Lower lobe of right lung (tissue), 2 donors: ENCODE measurements at regions not wholly inside any gene's neighbourhood (a gene's known extent, or its start where the extent isn't known, plus 50 kb on each side); places are given as distances from the start of the nearest gene placed in this dataset.

ENCODE experiments used
- ATAC-seq, 2 donors: fragments of 200-7000 bp; cut with Tn5 transposase; one replicate each; pipeline ENCODE4 v1.9.1; 2020 to 2022; ENCODE audit warnings: mild to moderate bottlenecking in 2 of 2, moderate library complexity in 2 of 2
- DNase-seq: peaks from one replicate; pipeline ENCODE4 v3.0.0-alpha.2; 2020
- H3K27ac ChIP-seq: fragments of 200-600 bp; one replicate; pipeline ENCODE4 v1.8.0; 2022
- H3K27me3 ChIP-seq: fragments of 200-600 bp; one replicate; pipeline ENCODE4 v1.8.0; 2022; ENCODE audit warnings: low read depth
- H3K36me3 ChIP-seq: fragments of 200-600 bp; one replicate; pipeline ENCODE4 v1.8.0; 2022; ENCODE audit warnings: mild to moderate bottlenecking
- H3K4me1 ChIP-seq: fragments of 200-600 bp; one replicate; pipeline ENCODE4 v1.8.0; 2022
- H3K4me3 ChIP-seq: fragments of 200-600 bp; one replicate; pipeline ENCODE4 v1.8.0; 2022; ENCODE audit warnings: mild to moderate bottlenecking
- H3K9me3 ChIP-seq: fragments of 200-600 bp; one replicate; pipeline ENCODE4 v1.8.0; 2022
- intact Hi-C: fragments of 100-400 bp; cut with DNase I; formaldehyde crosslinking; loops from one replicate; pipeline ENCODE4 v1.11.0; 2022
- TF ChIP-seq, protein P1 (sequence below): fragments of 200-600 bp; IDR thresholded peaks from one replicate; pipeline ENCODE4 v1.8.0; 2022; ENCODE audit warnings: antibody characterized with exemption, mild to moderate bottlenecking
- donor health status: DM: no; HTN: yes; CAD: no; lungs with severe emphysema.

- no peaks in the 10 kb centered on the region for H3K9me3 ChIP-seq
- H3K4me1 ChIP-seq = no peaks in the 10 kb centered on the region
- ATAC-seq (no peak), DNase-seq (no peak)
- no peak overlapping the region for H3K27ac ChIP-seq
- TF ChIP-seq, protein P1, sequence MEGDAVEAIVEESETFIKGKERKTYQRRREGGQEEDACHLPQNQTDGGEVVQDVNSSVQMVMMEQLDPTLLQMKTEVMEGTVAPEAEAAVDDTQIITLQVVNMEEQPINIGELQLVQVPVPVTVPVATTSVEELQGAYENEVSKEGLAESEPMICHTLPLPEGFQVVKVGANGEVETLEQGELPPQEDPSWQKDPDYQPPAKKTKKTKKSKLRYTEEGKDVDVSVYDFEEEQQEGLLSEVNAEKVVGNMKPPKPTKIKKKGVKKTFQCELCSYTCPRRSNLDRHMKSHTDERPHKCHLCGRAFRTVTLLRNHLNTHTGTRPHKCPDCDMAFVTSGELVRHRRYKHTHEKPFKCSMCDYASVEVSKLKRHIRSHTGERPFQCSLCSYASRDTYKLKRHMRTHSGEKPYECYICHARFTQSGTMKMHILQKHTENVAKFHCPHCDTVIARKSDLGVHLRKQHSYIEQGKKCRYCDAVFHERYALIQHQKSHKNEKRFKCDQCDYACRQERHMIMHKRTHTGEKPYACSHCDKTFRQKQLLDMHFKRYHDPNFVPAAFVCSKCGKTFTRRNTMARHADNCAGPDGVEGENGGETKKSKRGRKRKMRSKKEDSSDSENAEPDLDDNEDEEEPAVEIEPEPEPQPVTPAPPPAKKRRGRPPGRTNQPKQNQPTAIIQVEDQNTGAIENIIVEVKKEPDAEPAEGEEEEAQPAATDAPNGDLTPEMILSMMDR = no peak
- no peak overlapping the region for H3K4me3 ChIP-seq
- H3K36me3 ChIP-seq = no peaks in the 10 kb centered on the region
- no peaks in the 10 kb centered on the region for H3K27me3 ChIP-seq
- intact Hi-C loops = no loop called here
These were observed 957.5 kb upstream of the NXPH2 start for GRCh38 chr2:139737659-139738058.

GRCh38 chr2:139730197-139730596, 950.0 kb upstream of the NXPH2 start:
- H3K27me3 ChIP-seq = no peaks in the 10 kb centered on the region
- no peak overlapping the region for H3K4me3 ChIP-seq
- TF ChIP-seq, protein P1 = no peak
- H3K9me3 ChIP-seq = no peaks in the 10 kb centered on the region
- no peak for DNase-seq
- no peaks in the 10 kb centered on the region for H3K4me1 ChIP-seq
- intact Hi-C loops = no loop called here
- ATAC-seq = no peak
- no peaks in the 10 kb centered on the region for H3K36me3 ChIP-seq
- H3K27ac ChIP-seq = no peak overlapping the region

GRCh38 chr2:139721411-139721995, 941.3 kb upstream of the NXPH2 start:
- intact Hi-C loops = no loop called here

DNA sequence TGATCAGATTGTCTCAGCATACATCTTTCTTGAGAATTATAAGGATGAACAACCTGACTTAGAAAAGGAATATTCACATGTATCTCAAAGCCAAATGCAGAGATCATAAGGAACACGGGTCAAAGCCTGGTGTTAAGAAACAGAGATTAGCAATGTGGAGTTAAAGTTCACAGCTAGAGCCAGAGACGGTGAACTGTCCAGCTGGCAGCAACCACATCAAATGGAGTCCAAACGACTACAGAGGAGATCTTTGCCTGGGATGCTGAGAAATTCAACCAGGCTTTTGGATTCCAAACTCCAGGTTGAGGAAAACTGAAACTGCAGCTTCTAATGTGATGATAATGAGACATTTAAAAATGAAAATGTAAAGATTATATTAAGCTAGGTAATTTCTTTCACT, 939.9 kb upstream of the NXPH2 start:
- H3K27me3 ChIP-seq = no peaks in the 10 kb centered on the region
- H3K27ac ChIP-seq = no peak overlapping the region
- DNase-seq (no peak), ATAC-seq (no peak)
- intact Hi-C loops = no loop called here
- no peaks in the 10 kb centered on the region for H3K36me3 ChIP-seq
- TF ChIP-seq, protein P1 = no peak
- no peaks in the 10 kb centered on the region for H3K4me1 ChIP-seq
- no peaks in the 10 kb centered on the region for H3K9me3 ChIP-seq
- H3K4me3 ChIP-seq = no peak overlapping the region

More at GRCh38 chr2:139721411-139721995, 941.3 kb upstream of the NXPH2 start:
- H3K27me3 ChIP-seq = no peaks in the 10 kb centered on the region
- TF ChIP-seq, protein P1 = no peak
- ATAC-seq (no peak), DNase-seq (no peak)
- no peaks in the 10 kb centered on the region for H3K36me3 ChIP-seq
- H3K9me3 ChIP-seq = no peaks in the 10 kb centered on the region
- H3K4me1 ChIP-seq = no peaks in the 10 kb centered on the region
- H3K4me3 ChIP-seq = no peak overlapping the region
- no peak overlapping the region for H3K27ac ChIP-seq

- H3K27me3 ChIP-seq = no peaks in the 10 kb centered on the region
- H3K27ac ChIP-seq = no peak overlapping the region
- H3K4me1 ChIP-seq = no peaks in the 10 kb centered on the region
- H3K9me3 ChIP-seq = no peaks in the 10 kb centered on the region
- TF ChIP-seq, protein P1 = no peak
- intact Hi-C loops = no loop called here
- no peak for ATAC-seq
- H3K36me3 ChIP-seq = no peaks in the 10 kb centered on the region
- DNase-seq = no peak
- H3K4me3 ChIP-seq = no peak overlapping the region
These were observed 924.4 kb upstream of the NXPH2 start for GRCh38 chr2:139704606-139705005.

- no peak for DNase-seq
These were observed 914.1 kb upstream of the NXPH2 start for GRCh38 chr2:139694327-139694726.

More at GRCh38 chr2:139694327-139694726, 914.1 kb upstream of the NXPH2 start:
- H3K4me1 ChIP-seq = no peaks in the 10 kb centered on the region
- no peaks in the 10 kb centered on the region for H3K9me3 ChIP-seq
- H3K36me3 ChIP-seq = no peaks in the 10 kb centered on the region
- intact Hi-C loops = no loop called here
- TF ChIP-seq, protein P1 = no peak
- no peak overlapping the region for H3K4me3 ChIP-seq
- no peak overlapping the region for H3K27ac ChIP-seq
- H3K27me3 ChIP-seq = no peaks in the 10 kb centered on the region
- ATAC-seq = no peak
